ENCODE measurements at regions not wholly inside any gene's neighbourhood (a gene's known extent, or its start where the extent isn't known, plus 50 kb on each side); places are given as distances from the start of the nearest gene placed in this dataset.

DNA sequence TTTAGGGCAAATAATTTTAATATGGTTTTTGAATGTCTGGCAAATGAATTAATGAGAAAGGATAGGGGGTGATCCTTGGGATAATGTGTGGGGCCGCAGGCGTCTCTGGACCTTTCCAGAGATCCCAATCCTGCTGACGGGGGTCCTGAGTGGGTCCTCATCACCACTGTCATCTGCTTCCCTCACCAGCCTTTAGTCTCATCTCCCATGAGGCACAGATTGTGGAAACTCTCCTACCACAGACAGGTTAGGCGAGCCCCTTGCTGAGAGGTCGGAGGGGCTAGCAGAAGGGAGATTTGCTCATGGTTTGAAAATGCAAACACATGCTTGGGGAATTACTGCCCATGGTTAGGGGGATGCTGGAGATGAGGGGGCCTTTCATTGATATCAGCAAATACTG is 484.6 kb downstream of the RPS24 start:
- Histone ChIP-seq H3K9me3 (no peaks in the 10 kb centered on the region), H3K36me3 (no peaks in the 10 kb centered on the region), H3K27me3 (no peaks in the 10 kb centered on the region), H3K4me1 (peaks cover 0 to 26% of the 10 kb centered on the region in 2 donors), H3K4me3 (replicated peaks in 1 of 3) (no peak overlapping the region), H3K27ac (no peak overlapping the region)
- no peak for DNase-seq
- intact Hi-C loops (cut with DNase I) = no loop called here
- 98% methylated on average over 5 of the region's 5 CpGs for WGBS, 2 donors
- TF ChIP-seq, protein P1, sequence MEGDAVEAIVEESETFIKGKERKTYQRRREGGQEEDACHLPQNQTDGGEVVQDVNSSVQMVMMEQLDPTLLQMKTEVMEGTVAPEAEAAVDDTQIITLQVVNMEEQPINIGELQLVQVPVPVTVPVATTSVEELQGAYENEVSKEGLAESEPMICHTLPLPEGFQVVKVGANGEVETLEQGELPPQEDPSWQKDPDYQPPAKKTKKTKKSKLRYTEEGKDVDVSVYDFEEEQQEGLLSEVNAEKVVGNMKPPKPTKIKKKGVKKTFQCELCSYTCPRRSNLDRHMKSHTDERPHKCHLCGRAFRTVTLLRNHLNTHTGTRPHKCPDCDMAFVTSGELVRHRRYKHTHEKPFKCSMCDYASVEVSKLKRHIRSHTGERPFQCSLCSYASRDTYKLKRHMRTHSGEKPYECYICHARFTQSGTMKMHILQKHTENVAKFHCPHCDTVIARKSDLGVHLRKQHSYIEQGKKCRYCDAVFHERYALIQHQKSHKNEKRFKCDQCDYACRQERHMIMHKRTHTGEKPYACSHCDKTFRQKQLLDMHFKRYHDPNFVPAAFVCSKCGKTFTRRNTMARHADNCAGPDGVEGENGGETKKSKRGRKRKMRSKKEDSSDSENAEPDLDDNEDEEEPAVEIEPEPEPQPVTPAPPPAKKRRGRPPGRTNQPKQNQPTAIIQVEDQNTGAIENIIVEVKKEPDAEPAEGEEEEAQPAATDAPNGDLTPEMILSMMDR (IDR thresholded peaks at IDR 0.05) = no peak
- no peak for TF ChIP-seq POLR2A (IDR thresholded peaks at IDR 0.05)

DNA sequence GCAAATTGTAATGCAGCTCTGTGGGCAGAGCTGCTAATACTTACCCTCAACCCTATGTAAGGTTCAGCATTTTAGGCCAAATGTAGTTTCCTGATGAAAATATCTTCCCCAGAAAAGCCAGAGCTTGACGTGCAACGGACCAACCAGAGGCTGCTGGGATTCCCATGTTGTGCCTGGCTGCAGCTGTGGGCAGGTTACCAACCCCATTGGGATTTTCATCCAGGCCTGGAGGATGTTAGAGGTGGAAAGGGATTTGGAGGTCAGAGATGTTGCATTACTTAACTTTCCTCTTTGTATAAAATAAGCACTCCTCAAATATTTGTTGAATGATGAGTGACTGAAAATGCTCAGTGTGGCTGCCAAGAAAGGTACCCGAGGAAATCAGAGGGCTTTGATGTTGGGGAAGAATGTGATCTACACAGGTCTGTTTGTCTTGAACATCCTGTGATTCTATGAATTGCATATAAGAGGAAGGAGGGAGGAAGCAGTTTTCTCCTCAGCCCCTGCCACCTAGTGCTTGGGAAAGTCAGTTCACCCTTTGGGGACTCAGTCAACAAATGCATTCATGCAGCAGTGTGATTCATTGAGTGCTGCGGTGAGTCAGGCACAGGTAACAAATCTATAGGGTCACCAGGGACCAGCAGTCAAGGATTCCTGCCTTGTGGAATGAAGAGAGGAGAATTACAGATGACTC is 487.2 kb downstream of the RPS24 start:
- intact Hi-C loops (cut with DNase I) = no loop called here
- WGBS, 2 donors = 53 to 59% methylated on average over 4 of the region's 4 CpGs
- TF ChIP-seq, protein P1 (IDR thresholded peaks at IDR 0.05) = no peak
- TF ChIP-seq POLR2A (IDR thresholded peaks at IDR 0.05) = no peak
- H3K4me1 ChIP-seq = peaks cover 0 to 11% of the 10 kb centered on the region in 2 donors
- H3K27me3 ChIP-seq = no peaks in the 10 kb centered on the region
- H3K9me3 ChIP-seq = no peaks in the 10 kb centered on the region
- no peak overlapping the region for H3K27ac ChIP-seq
- no peak overlapping the region for H3K4me3 ChIP-seq (replicated peaks in 1 of 3)
- no peak for DNase-seq
- no peaks in the 10 kb centered on the region for H3K36me3 ChIP-seq

DNA sequence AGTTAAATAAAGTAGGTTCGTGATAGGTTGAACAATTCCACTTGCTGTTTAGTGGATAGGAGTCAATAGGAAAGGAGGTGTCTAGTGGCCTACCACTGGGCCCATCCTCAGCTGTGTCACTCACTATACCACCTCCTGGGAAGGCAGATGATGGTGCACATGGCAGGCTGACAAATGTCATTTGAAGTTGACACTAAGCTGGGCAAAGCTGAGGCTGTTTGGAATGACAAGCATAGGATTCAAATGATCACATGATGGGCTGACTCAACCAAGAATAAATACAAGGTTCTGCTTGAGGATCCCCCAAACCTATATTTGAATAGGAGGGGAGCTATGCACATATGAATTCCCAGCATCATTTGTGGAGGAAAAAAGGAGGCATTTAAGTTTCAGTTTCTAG is 489.8 kb downstream of the RPS24 start:
- Histone ChIP-seq H3K9me3 (no peaks in the 10 kb centered on the region), H3K4me1 (no peaks in the 10 kb centered on the region), H3K27me3 (no peaks in the 10 kb centered on the region), H3K36me3 (no peaks in the 10 kb centered on the region), H3K27ac (no peak overlapping the region), H3K4me3 (replicated peaks in 1 of 3) (no peak overlapping the region)
- 97 to 100% methylated on average over 1 of the region's 1 CpG for WGBS, 2 donors
- no peak for DNase-seq
- no peak for TF ChIP-seq POLR2A (IDR thresholded peaks at IDR 0.05)
- TF ChIP-seq, protein P1 (IDR thresholded peaks at IDR 0.05) = no peak
- intact Hi-C loops (cut with DNase I) = no loop called here

DNA sequence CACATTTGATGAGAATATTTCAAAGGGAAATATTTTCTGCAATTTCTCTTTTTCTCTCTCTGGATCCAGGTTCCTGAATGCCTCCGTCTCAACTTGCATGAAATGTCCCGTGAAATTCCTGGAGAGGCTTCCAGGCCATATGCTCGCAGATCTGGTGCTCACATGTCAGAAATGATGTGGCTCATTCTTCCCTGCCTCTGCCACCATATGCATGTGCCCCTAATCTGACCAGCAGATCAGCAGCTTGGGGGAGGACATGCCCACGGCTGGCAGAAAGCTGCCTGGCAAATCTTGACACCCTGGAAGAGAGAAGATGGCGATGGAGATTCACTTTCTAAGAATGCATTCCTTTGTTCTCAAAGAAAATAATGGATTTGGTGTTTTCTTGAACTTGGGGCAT is 490.7 kb downstream of the RPS24 start:
- intact Hi-C loops (cut with DNase I) = no loop called here
- Histone ChIP-seq H3K27ac (no peak overlapping the region), H3K27me3 (no peaks in the 10 kb centered on the region), H3K4me3 (replicated peaks in 1 of 3) (no peak overlapping the region), H3K9me3 (no peaks in the 10 kb centered on the region), H3K36me3 (no peaks in the 10 kb centered on the region), H3K4me1 (no peaks in the 10 kb centered on the region)
- TF ChIP-seq, protein P1 (IDR thresholded peaks at IDR 0.05) = no peak
- no peak for TF ChIP-seq POLR2A (IDR thresholded peaks at IDR 0.05)
- no peak for DNase-seq
- 94% methylated on average over 5 of the region's 5 CpGs for WGBS, 2 donors

DNA sequence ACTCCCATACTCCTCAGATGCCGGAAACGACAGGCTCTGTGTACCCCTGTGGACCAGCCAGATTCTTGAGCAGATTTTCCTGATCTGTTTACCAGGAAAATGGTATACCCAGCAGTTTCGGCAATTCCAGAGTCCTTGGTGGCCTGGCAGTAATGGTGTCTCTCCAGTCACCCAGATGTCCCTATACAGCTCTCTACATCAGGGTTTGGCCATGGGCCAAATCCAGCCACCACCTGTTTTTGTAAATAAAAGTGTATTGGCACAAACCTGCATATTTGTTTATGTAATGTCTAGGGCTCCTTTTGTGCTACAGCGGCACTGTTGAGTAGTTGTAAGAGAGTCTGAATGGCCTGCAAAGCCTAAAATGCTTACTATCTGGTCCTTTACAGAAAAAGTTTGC is 491.3 kb downstream of the RPS24 start:
- Histone ChIP-seq H3K27me3 (no peaks in the 10 kb centered on the region), H3K4me3 (replicated peaks in 1 of 3) (no peak overlapping the region), H3K4me1 (no peaks in the 10 kb centered on the region), H3K27ac (no peak overlapping the region), H3K9me3 (no peaks in the 10 kb centered on the region), H3K36me3 (no peaks in the 10 kb centered on the region)
- WGBS, 2 donors = 76 to 78% methylated on average over 4 of the region's 4 CpGs
- no peak for TF ChIP-seq POLR2A (IDR thresholded peaks at IDR 0.05)
- TF ChIP-seq, protein P1 (IDR thresholded peaks at IDR 0.05) = no peak
- intact Hi-C loops (cut with DNase I) = no loop called here
- DNase-seq = no peak

All from thyroid gland (tissue), 4 donors.